ENCODE measurements at regions not wholly inside any gene's neighbourhood (a gene's known extent, or its start where the extent isn't known, plus 50 kb on each side); places are given as distances from the start of the nearest gene placed in this dataset.

DNA sequence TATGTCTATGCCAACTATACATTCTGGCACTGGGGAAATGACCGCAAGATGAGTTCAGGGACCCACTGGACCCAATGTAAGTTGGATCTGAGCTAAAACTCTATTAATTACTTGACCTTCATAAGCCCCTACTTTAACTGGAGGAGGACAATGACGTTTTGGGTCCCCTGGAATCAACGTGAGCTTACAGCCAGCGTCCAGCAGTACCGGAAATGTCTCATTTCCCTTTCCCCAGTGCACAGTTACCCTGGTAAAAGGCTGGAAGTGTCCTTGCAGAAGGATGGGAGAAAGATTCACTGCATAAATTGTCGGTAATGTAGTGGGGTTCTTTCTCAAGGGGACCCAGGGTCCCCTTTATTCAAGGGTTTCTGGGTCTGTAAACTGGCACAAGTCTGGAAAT is 1297.6 kb upstream of the ACVR2A start:
- TF ChIP-seq, protein P1, sequence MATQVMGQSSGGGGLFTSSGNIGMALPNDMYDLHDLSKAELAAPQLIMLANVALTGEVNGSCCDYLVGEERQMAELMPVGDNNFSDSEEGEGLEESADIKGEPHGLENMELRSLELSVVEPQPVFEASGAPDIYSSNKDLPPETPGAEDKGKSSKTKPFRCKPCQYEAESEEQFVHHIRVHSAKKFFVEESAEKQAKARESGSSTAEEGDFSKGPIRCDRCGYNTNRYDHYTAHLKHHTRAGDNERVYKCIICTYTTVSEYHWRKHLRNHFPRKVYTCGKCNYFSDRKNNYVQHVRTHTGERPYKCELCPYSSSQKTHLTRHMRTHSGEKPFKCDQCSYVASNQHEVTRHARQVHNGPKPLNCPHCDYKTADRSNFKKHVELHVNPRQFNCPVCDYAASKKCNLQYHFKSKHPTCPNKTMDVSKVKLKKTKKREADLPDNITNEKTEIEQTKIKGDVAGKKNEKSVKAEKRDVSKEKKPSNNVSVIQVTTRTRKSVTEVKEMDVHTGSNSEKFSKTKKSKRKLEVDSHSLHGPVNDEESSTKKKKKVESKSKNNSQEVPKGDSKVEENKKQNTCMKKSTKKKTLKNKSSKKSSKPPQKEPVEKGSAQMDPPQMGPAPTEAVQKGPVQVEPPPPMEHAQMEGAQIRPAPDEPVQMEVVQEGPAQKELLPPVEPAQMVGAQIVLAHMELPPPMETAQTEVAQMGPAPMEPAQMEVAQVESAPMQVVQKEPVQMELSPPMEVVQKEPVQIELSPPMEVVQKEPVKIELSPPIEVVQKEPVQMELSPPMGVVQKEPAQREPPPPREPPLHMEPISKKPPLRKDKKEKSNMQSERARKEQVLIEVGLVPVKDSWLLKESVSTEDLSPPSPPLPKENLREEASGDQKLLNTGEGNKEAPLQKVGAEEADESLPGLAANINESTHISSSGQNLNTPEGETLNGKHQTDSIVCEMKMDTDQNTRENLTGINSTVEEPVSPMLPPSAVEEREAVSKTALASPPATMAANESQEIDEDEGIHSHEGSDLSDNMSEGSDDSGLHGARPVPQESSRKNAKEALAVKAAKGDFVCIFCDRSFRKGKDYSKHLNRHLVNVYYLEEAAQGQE (tag by site-specific recombination; IDR thresholded peaks at IDR 0.05): no peak
- no peak for TF ChIP-seq ZBTB17 (tag by site-specific recombination; IDR thresholded peaks at IDR 0.05)
- TF ChIP-seq, protein P2, sequence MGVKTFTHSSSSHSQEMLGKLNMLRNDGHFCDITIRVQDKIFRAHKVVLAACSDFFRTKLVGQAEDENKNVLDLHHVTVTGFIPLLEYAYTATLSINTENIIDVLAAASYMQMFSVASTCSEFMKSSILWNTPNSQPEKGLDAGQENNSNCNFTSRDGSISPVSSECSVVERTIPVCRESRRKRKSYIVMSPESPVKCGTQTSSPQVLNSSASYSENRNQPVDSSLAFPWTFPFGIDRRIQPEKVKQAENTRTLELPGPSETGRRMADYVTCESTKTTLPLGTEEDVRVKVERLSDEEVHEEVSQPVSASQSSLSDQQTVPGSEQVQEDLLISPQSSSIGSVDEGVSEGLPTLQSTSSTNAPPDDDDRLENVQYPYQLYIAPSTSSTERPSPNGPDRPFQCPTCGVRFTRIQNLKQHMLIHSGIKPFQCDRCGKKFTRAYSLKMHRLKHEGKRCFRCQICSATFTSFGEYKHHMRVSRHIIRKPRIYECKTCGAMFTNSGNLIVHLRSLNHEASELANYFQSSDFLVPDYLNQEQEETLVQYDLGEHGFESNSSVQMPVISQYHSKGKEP (tag by site-specific recombination; IDR thresholded peaks at IDR 0.05): no peak
- no peak for TF ChIP-seq CTCF (tag by site-specific recombination; IDR thresholded peaks at IDR 0.05)
- no peak for TF ChIP-seq ZNF350 (tag by site-specific recombination; IDR thresholded peaks at IDR 0.05)
- no peak for TF ChIP-seq ZNF10 (tag by site-specific recombination; IDR thresholded peaks at IDR 0.05)

Measured in HEK293 (cell line).